ENCODE measurements at regions not wholly inside any gene's neighbourhood (a gene's known extent, or its start where the extent isn't known, plus 50 kb on each side); places are given as distances from the start of the nearest gene placed in this dataset.

DNA sequence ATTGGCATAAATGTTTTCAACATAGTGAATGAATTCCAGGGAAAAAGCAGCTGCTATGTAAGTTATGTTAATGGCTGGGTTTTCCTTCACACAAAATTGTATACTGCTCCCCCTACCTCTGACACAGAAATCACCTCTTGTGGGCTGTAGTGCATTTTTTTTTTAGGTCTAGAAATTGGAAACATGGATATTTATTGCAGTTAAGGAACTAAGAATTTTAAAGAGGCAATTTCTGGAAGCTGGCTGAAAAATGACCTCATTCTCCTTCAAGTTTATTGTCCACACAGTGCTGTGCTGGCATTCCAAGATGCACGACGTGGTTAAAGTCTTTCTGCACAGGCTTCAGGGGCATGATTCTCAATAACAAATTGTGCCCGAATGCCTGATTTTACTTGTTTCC, 1424.2 kb downstream of the MRPL39 start:
- Mint-ChIP-seq H3K4me1 (no peaks in the 10 kb centered on the region), H3K27me3 (no peaks in the 10 kb centered on the region), H3K9me3 (peaks cover 4% of the 10 kb centered on the region), H3K27ac (no peak overlapping the region), H3K36me3 (ENCODE audit: low read depth) (no peaks in the 10 kb centered on the region), H3K4me3 (no peak overlapping the region)
- no peak for ATAC-seq (replicated peaks)

GRCh38 chr21:24179110-24179509, 1428.2 kb downstream of the MRPL39 start:
- Mint-ChIP-seq H3K4me1 (no peaks in the 10 kb centered on the region), H3K27ac (no peak overlapping the region), H3K36me3 (ENCODE audit: low read depth) (no peaks in the 10 kb centered on the region), H3K27me3 (no peaks in the 10 kb centered on the region), H3K4me3 (no peak overlapping the region), H3K9me3 (peaks cover 4% of the 10 kb centered on the region)
- no peak for ATAC-seq (replicated peaks)

DNA sequence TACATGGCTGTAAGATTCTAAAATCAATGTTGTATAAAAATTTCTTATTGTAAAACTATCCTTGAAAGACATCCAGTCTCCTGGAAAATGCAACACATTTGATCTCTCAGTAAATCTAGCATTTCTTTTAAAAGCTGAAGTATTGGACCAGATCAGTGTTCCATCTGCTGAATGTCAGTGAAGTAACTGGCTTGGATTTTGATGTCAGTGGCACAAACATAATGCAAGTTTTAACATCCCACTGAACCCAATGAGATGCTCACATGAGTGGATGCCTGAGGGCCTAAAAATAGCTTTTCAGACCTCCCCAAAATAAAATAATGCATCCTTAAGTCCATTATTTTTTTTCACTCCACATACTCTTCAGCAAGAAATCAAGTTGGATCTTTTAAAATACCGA, 1432.2 kb downstream of the MRPL39 start:
- Mint-ChIP-seq H3K27me3 (no peaks in the 10 kb centered on the region), H3K4me1 (no peaks in the 10 kb centered on the region), H3K4me3 (no peak overlapping the region), H3K9me3 (peaks cover 4% of the 10 kb centered on the region), H3K36me3 (ENCODE audit: low read depth) (no peaks in the 10 kb centered on the region), H3K27ac (no peak overlapping the region)
- no peak for ATAC-seq (replicated peaks)

DNA sequence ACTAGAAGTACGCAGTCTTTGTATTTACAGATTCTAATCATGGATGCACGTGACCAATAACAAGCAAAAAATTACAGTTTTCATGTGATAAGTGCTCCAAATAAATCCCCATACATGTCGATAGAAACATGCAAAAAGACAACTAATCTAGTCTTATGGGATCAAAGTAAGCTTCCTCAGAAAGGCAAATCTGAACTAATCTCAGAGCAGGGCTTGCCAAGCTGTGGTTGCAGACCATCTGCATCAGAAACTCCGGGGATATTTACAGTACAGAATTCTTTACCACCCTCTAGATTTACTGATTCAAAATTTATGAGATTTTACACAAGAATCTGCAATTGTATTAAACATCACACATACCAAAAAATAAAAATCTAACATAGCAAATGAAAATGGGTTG, 1435.5 kb downstream of the MRPL39 start:
- no peaks in the 10 kb centered on the region for H3K4me1 Mint-ChIP-seq
- no peaks in the 10 kb centered on the region for H3K36me3 Mint-ChIP-seq (ENCODE audit: low read depth)
- H3K9me3 Mint-ChIP-seq: peaks cover 3% of the 10 kb centered on the region
- no peaks in the 10 kb centered on the region for H3K27me3 Mint-ChIP-seq
- H3K27ac Mint-ChIP-seq: no peak overlapping the region
- no peak overlapping the region for H3K4me3 Mint-ChIP-seq
- no peak for ATAC-seq (replicated peaks)

DNA sequence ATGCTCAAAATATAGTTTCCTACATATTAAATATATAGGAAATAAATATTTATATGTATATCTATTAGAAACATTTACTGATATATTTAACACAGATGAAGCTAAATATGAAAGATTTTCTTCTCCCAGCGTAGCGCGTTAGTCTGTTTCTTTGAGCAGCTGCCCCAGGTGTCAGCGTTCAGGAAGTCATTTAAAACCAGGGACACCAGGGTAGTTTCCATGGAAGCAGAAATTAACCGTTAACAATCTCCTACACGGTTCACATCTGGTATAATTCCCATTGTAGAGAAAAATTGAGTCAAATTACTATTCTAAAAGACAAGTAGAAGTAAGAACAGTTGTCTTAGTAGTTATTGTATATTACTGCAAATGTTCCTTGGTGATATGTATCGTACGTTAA, 1443.7 kb downstream of the MRPL39 start:
- no peak overlapping the region for H3K27ac Mint-ChIP-seq
- no peak overlapping the region for H3K4me3 Mint-ChIP-seq
- peaks cover 3% of the 10 kb centered on the region for H3K9me3 Mint-ChIP-seq
- no peaks in the 10 kb centered on the region for H3K4me1 Mint-ChIP-seq
- H3K36me3 Mint-ChIP-seq (ENCODE audit: low read depth): no peaks in the 10 kb centered on the region
- no peak for ATAC-seq (replicated peaks)
- H3K27me3 Mint-ChIP-seq: no peaks in the 10 kb centered on the region

GRCh38 chr21:24160528-24160927, 1446.8 kb downstream of the MRPL39 start:
- Mint-ChIP-seq H3K4me1 (no peaks in the 10 kb centered on the region), H3K4me3 (no peak overlapping the region), H3K36me3 (ENCODE audit: low read depth) (no peaks in the 10 kb centered on the region), H3K9me3 (no peaks in the 10 kb centered on the region), H3K27ac (no peak overlapping the region), H3K27me3 (no peaks in the 10 kb centered on the region)
- ATAC-seq (replicated peaks): no peak

DNA sequence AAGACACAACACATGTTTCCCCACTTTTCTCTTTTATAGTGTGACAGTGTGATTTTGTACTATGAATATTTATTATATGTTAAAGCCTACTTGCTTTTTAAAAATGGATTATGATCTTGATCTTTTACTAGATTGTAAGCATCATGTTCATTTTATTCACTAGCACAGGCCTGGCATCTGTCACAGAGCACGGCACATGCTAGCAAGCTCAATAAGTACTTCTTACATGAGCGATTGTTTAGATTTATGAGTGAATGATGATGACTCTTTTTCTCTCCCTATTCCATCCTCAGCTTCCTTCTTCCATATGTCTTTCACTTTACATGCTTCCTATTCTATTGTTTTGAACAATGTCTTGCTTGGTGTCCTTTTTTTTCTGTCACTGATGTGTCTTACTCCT, 1454.1 kb downstream of the MRPL39 start:
- Mint-ChIP-seq H3K4me3 (no peak overlapping the region), H3K4me1 (no peaks in the 10 kb centered on the region), H3K27ac (no peak overlapping the region), H3K36me3 (ENCODE audit: low read depth) (no peaks in the 10 kb centered on the region), H3K27me3 (no peaks in the 10 kb centered on the region), H3K9me3 (no peaks in the 10 kb centered on the region)
- ATAC-seq (replicated peaks): no peak

DNA sequence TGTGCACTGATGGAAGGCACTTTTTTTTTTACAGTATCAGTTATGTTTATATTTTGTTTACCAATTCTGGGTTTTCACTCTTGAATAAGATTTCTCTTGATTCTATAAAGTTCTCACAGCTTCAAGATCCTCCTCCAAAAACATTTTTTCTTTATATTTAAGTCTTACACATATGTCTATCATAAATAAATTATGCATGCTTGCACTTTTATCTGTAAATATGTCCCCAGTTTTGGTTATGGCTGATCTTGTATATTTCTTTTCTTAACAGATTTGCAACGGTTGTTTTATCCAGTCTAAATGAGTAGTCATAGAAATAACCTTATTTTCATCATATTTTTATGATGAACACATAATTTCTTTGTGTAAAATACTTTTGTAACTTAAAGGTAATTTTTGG, 1456.5 kb downstream of the MRPL39 start:
- Mint-ChIP-seq H3K27me3 (no peaks in the 10 kb centered on the region), H3K4me3 (no peak overlapping the region), H3K9me3 (no peaks in the 10 kb centered on the region), H3K4me1 (no peaks in the 10 kb centered on the region), H3K27ac (no peak overlapping the region), H3K36me3 (ENCODE audit: low read depth) (no peaks in the 10 kb centered on the region)
- no peak for ATAC-seq (replicated peaks)

- Mint-ChIP-seq H3K4me1 (no peaks in the 10 kb centered on the region), H3K27me3 (no peaks in the 10 kb centered on the region), H3K27ac (no peak overlapping the region), H3K4me3 (no peak overlapping the region), H3K9me3 (no peaks in the 10 kb centered on the region), H3K36me3 (ENCODE audit: low read depth) (no peaks in the 10 kb centered on the region)
- no peak for ATAC-seq (replicated peaks)
These were observed 1458.8 kb downstream of the MRPL39 start for GRCh38 chr21:24148461-24148860.

GRCh38 chr21:24147674-24148073, 1459.6 kb downstream of the MRPL39 start:
- Mint-ChIP-seq H3K4me3 (no peak overlapping the region), H3K9me3 (no peaks in the 10 kb centered on the region), H3K36me3 (ENCODE audit: low read depth) (no peaks in the 10 kb centered on the region), H3K27me3 (no peaks in the 10 kb centered on the region), H3K4me1 (no peaks in the 10 kb centered on the region), H3K27ac (no peak overlapping the region)
- ATAC-seq (replicated peaks): no peak

DNA sequence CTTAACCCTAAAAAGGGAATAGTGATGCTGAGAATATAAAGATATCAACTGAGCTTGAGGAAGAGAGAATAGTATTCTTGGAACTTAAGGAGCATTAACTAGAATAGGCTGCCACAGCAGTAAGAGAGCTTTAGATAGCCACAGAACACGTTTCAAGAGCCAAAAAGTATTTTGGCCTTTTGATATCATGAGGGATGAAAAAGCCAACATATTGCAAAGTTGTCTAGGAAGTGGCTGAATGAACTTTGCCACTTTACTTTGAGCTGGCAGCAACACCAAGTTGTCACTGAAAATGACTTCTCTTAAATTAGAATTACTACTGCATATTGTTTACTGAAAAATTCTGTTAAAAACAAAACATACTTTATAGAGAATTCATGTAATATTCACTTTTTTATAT, 1476.2 kb downstream of the MRPL39 start:
- Mint-ChIP-seq H3K27me3 (no peaks in the 10 kb centered on the region), H3K4me3 (no peak overlapping the region), H3K4me1 (no peaks in the 10 kb centered on the region), H3K27ac (no peak overlapping the region), H3K36me3 (ENCODE audit: low read depth) (no peaks in the 10 kb centered on the region), H3K9me3 (no peaks in the 10 kb centered on the region)
- ATAC-seq (replicated peaks): no peak

- Mint-ChIP-seq H3K27ac (no peak overlapping the region), H3K4me3 (no peak overlapping the region), H3K9me3 (no peaks in the 10 kb centered on the region), H3K36me3 (ENCODE audit: low read depth) (no peaks in the 10 kb centered on the region), H3K4me1 (no peaks in the 10 kb centered on the region), H3K27me3 (no peaks in the 10 kb centered on the region)
- ATAC-seq (replicated peaks): no peak
These were observed 1479.6 kb downstream of the MRPL39 start for GRCh38 chr21:24127651-24128050.

GRCh38 chr21:24123785-24124184, 1483.5 kb downstream of the MRPL39 start:
- H3K4me3 Mint-ChIP-seq: no peak overlapping the region

GRCh38 chr21:24118738-24119459, 1488.4 kb downstream of the MRPL39 start:
- Mint-ChIP-seq H3K27ac (no peak overlapping the region), H3K27me3 (no peaks in the 10 kb centered on the region), H3K36me3 (ENCODE audit: low read depth) (no peaks in the 10 kb centered on the region), H3K4me3 (no peak overlapping the region), H3K4me1 (no peaks in the 10 kb centered on the region), H3K9me3 (no peaks in the 10 kb centered on the region)
- ATAC-seq (replicated peaks): no peak

More at GRCh38 chr21:24123785-24124184, 1483.5 kb downstream of the MRPL39 start:
- no peak for ATAC-seq (replicated peaks)
- no peak overlapping the region for H3K27ac Mint-ChIP-seq
- no peaks in the 10 kb centered on the region for H3K27me3 Mint-ChIP-seq
- no peaks in the 10 kb centered on the region for H3K36me3 Mint-ChIP-seq (ENCODE audit: low read depth)
- H3K4me1 Mint-ChIP-seq: no peaks in the 10 kb centered on the region
- no peaks in the 10 kb centered on the region for H3K9me3 Mint-ChIP-seq

- Mint-ChIP-seq H3K27ac (no peak overlapping the region), H3K36me3 (ENCODE audit: low read depth) (no peaks in the 10 kb centered on the region)
- ATAC-seq (replicated peaks): no peak
These were observed 1492.1 kb downstream of the MRPL39 start for GRCh38 chr21:24115141-24115540.

GRCh38 chr21:24112020-24112419, 1495.3 kb downstream of the MRPL39 start:
- Mint-ChIP-seq H3K9me3 (no peaks in the 10 kb centered on the region), H3K27me3 (no peaks in the 10 kb centered on the region), H3K4me1 (no peaks in the 10 kb centered on the region), H3K4me3 (no peak overlapping the region), H3K36me3 (ENCODE audit: low read depth) (no peaks in the 10 kb centered on the region), H3K27ac (no peak overlapping the region)
- ATAC-seq (replicated peaks): no peak

More at GRCh38 chr21:24115141-24115540, 1492.1 kb downstream of the MRPL39 start:
- no peak overlapping the region for H3K4me3 Mint-ChIP-seq
- no peaks in the 10 kb centered on the region for H3K9me3 Mint-ChIP-seq
- no peaks in the 10 kb centered on the region for H3K27me3 Mint-ChIP-seq
- no peaks in the 10 kb centered on the region for H3K4me1 Mint-ChIP-seq
